Prostate gland (tissue), 2 donors: ENCODE measurements at regions not wholly inside any gene's neighbourhood (a gene's known extent, or its start where the extent isn't known, plus 50 kb on each side); places are given as distances from the start of the nearest gene placed in this dataset.

Source experiments
- CTCF ChIP-seq, 4 experiments: fragments of 200-600 bp in 2 of 4; fragments of 450-650 bp in 2 of 4; sonication (generic) in 2 of 4; IDR thresholded peaks; 1 replicate in 3 of 4; 2 replicates in 1 of 4; pipeline ENCODE4 v1.5.1; 2016 to 2019; ENCODE audit warnings: antibody characterized with exemption in 4 of 4, mild to moderate bottlenecking in 2 of 4, moderate library complexity in 2 of 4
- POLR2A ChIP-seq: fragments of 450-650 bp; IDR thresholded peaks from one replicate; pipeline ENCODE4 v1.6.1; 2016; ENCODE audit warnings: antibody characterized with exemption, mild to moderate bottlenecking
- POLR2AphosphoS5 ChIP-seq: sonication (generic); formaldehyde crosslinking; IDR thresholded peaks from one replicate; pipeline ENCODE4 v1.6.1; 2017; ENCODE audit warnings: antibody characterized with exemption

- TF ChIP-seq CTCF (IDR thresholded peaks at IDR 0.05) (no peak), POLR2A (no peak), POLR2AphosphoS5 (no peak)
Measured at GRCh38 chr19:28972058-28972852, 240.7 kb downstream of the UQCRFS1 start.
